A673 (cell line): ENCODE measurements at regions not wholly inside any gene's neighbourhood (a gene's known extent, or its start where the extent isn't known, plus 50 kb on each side); places are given as distances from the start of the nearest gene placed in this dataset.

Experiments
- BruUV-seq: library from RNA; stranded (reverse); fragments of 400-500 nt; replicated peaks from 2 replicates; lab custom pipeline; 2021; lab: Mats Ljungman, UMichigan
- CTCF ChIA-PET: fragments of 300-600 bp; sonication (Branson Sonifier 250); formaldehyde crosslinking; loops from one replicate; lab custom pipeline; 2022; ENCODE audit warnings: antibody characterized with exemption; lab: Charles Lee
- POLR2A ChIA-PET: fragments of 300-600 bp; sonication (Branson Sonifier 250); formaldehyde crosslinking; loops from one replicate; lab custom pipeline; 2022; ENCODE audit warnings: antibody characterized with exemption; ENCODE audit not compliant: low non-redundant PET; lab: Charles Lee
- DNase-seq: peaks from one replicate; pipeline ENCODE4 v3.0.0-alpha.2; 2015; ENCODE audit warnings: low spot score
- H3K27ac ChIP-seq: fragments of 200-600 bp; sonication (generic); 2 replicates; pipeline ENCODE4 v1.5.1; 2016; ENCODE audit warnings: mixed run types, low read depth, mild to moderate bottlenecking, mixed read lengths, antibody characterized with exemption, low read length; ENCODE audit not compliant: poor library complexity, severe bottlenecking
- H3K27me3 ChIP-seq: fragments of 200-600 bp; sonication (generic); replicated peaks from 2 replicates; pipeline ENCODE4 v1.6.1; 2017; ENCODE audit warnings: mixed run types, low read depth, mild to moderate bottlenecking, mixed read lengths, antibody characterized with exemption, low read length; ENCODE audit not compliant: insufficient read depth, poor library complexity
- H3K36me3 ChIP-seq: fragments of 200-600 bp; sonication (generic); 2 replicates; pipeline ENCODE4 v1.6.1; 2016; ENCODE audit warnings: mixed run types, mild to moderate bottlenecking, mixed read lengths, antibody characterized with exemption, low read length; ENCODE audit not compliant: insufficient read depth, poor library complexity, severe bottlenecking
- H3K4me1 ChIP-seq: fragments of 200-600 bp; sonication (generic); 2 replicates; pipeline ENCODE4 v1.6.1; 2017; ENCODE audit warnings: mixed run types, mild to moderate bottlenecking, mixed read lengths, antibody characterized with exemption, low read length; ENCODE audit not compliant: insufficient read depth, poor library complexity, severe bottlenecking
- H3K4me3 ChIP-seq: fragments of 200-600 bp; sonication (generic); 2 replicates; pipeline ENCODE4 v1.5.1; 2016; ENCODE audit warnings: low read depth, mixed run types, mild to moderate bottlenecking, mixed read lengths, low read length; ENCODE audit not compliant: poor library complexity, severe bottlenecking
- H3K9me3 ChIP-seq: fragments of 200-600 bp; sonication (generic); 2 replicates; pipeline ENCODE4 v1.6.1; 2016; ENCODE audit warnings: mixed run types, low read depth, mild to moderate bottlenecking, mixed read lengths, antibody characterized with exemption, low read length; ENCODE audit not compliant: poor library complexity, severe bottlenecking
- EZH2 ChIP-seq: fragments of 200-600 bp; sonication (generic); IDR thresholded peaks from 2 replicates; pipeline ENCODE4 v1.6.1; 2017; ENCODE audit warnings: borderline replicate concordance, low read depth, mild to moderate bottlenecking, mixed read lengths, antibody characterized with exemption, low read length; ENCODE audit not compliant: poor library complexity, severe bottlenecking
- intact Hi-C: fragments of 100-400 bp; cut with micrococcal nuclease; formaldehyde crosslinking; loops from one replicate; pipeline ENCODE4 v1.10.0; 2022; ENCODE audit not compliant: unreplicated experiment
- TF ChIP-seq, protein P1 (sequence below): fragments of 300-800, 200-600 bp; sonication (generic); conservative IDR thresholded peaks from 2 replicates; pipeline ENCODE4 v1.5.1; 2017; ENCODE audit warnings: low read depth, mild to moderate bottlenecking, antibody characterized with exemption, low read length, moderate library complexity, mixed read lengths

DNA sequence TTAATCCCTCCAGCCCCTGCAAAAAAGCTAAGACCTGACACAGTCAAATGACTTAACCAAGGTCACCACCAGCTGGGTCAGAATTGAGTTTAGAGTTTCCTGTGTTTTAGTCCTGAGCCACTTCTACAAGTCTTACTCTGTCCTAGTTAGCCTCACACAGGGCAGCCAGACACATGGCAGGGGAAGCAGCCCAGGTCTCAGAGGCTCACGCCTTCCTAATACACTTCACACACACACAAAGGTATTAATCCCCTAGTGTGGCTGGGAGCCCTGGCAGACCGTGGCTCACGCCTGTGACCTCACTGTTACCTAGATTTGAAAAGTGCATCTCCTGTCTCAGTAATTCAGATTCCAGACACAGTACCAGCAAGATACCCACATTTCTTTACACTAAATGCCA lies 77.4 kb upstream of the WWC1 start:
- no TSS peak for BruUV-seq
- TF ChIP-seq EZH2, result no peak
- TF ChIP-seq, protein P1, sequence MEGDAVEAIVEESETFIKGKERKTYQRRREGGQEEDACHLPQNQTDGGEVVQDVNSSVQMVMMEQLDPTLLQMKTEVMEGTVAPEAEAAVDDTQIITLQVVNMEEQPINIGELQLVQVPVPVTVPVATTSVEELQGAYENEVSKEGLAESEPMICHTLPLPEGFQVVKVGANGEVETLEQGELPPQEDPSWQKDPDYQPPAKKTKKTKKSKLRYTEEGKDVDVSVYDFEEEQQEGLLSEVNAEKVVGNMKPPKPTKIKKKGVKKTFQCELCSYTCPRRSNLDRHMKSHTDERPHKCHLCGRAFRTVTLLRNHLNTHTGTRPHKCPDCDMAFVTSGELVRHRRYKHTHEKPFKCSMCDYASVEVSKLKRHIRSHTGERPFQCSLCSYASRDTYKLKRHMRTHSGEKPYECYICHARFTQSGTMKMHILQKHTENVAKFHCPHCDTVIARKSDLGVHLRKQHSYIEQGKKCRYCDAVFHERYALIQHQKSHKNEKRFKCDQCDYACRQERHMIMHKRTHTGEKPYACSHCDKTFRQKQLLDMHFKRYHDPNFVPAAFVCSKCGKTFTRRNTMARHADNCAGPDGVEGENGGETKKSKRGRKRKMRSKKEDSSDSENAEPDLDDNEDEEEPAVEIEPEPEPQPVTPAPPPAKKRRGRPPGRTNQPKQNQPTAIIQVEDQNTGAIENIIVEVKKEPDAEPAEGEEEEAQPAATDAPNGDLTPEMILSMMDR, result no peak
- Histone ChIP-seq H3K36me3 (peaks cover 7% of the 10 kb centered on the region), H3K4me3 (no peak overlapping the region), H3K4me1 (peaks cover 30% of the 10 kb centered on the region), H3K27me3 (no peaks in the 10 kb centered on the region), H3K27ac (no peak overlapping the region), H3K9me3 (no peaks in the 10 kb centered on the region)
- CTCF ChIA-PET, result no interaction called here
- DNase-seq, result no peak
- POLR2A ChIA-PET, result interaction anchor here (0.6 kb wide), 1 partner anchor 356 kb away, joined by 3 read pairs; no protein-coding TSS in a partner anchor
- intact Hi-C loops, result loop anchor here (10.0 kb wide), 1 partner anchor 509 kb away; no protein-coding TSS in a partner anchor

GRCh38 chr5:168214886-168215285 lies 76.6 kb upstream of the WWC1 start:
- Histone ChIP-seq H3K36me3 (peaks cover 8% of the 10 kb centered on the region), H3K9me3 (no peaks in the 10 kb centered on the region), H3K4me3 (no peak overlapping the region), H3K4me1 (peaks cover 38% of the 10 kb centered on the region), H3K27me3 (no peaks in the 10 kb centered on the region), H3K27ac (no peak overlapping the region)
- no peak for TF ChIP-seq EZH2
- TF ChIP-seq, protein P1, result no peak
- DNase-seq, result no peak
- no TSS peak for BruUV-seq
- intact Hi-C loops, result loop anchor here (5.0 to 10.0 kb wide), 2 partner anchors 510 to 638 kb away; no protein-coding TSS in a partner anchor
- CTCF ChIA-PET, result no interaction called here
- POLR2A ChIA-PET, result interaction anchor here (0.6 kb wide), 1 partner anchor 357 kb away, joined by 3 read pairs; no protein-coding TSS in a partner anchor

DNA sequence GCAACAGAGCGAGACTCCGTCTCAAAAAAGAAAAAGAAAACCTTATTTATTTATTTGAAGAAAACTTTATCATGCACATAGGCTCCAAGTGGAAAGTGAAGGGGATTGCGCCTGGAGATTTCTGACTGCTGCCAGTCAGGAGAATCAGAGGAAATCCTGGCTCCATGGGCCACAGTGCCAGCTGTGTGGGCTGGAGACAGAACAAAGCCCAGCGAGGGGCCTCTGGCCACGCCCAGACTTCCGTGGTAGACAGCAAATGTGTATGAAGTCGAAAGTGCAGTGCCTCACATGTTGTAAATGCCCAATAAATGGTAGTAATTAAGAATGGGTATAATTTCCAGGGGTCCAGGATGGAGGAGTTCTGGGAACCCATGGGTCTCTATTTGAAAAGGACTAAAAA lies 75.8 kb upstream of the WWC1 start:
- peak overlapping the region; percentile 55 for H3K27ac ChIP-seq
- H3K4me3 ChIP-seq, result no peak overlapping the region
- H3K36me3 ChIP-seq, result peaks cover 8% of the 10 kb centered on the region
- H3K4me1 ChIP-seq, result peaks cover 43% of the 10 kb centered on the region
- BruUV-seq, result no TSS peak
- ChIA-PET CTCF (no interaction called here), POLR2A (no interaction called here)
- no peaks in the 10 kb centered on the region for H3K9me3 ChIP-seq
- peak; percentile 84 for DNase-seq
- H3K27me3 ChIP-seq, result no peaks in the 10 kb centered on the region
- intact Hi-C loops, result loop anchor here (5.0 to 10.0 kb wide), 2 partner anchors 511 to 638 kb away; no protein-coding TSS in a partner anchor
- no peak for TF ChIP-seq EZH2
- TF ChIP-seq, protein P1, result no peak
